ENCODE measurements at regions not wholly inside any gene's neighbourhood (a gene's known extent, or its start where the extent isn't known, plus 50 kb on each side); places are given as distances from the start of the nearest gene placed in this dataset.
"Not testable (repeated sequence)": the region's sequence is repeated elsewhere in the genome, so short reads cannot be mapped to it uniquely, and the experiment has no call there.

- H3K27ac Mint-ChIP-seq = no peak overlapping the region
- H3K4me1 Mint-ChIP-seq (ENCODE audit: low read depth) = no peaks in the 10 kb centered on the region
- no peaks in the 10 kb centered on the region for H3K36me3 Mint-ChIP-seq (ENCODE audit: low read depth)
- H3K27me3 Mint-ChIP-seq (ENCODE audit: low read depth) = no peaks in the 10 kb centered on the region
- no peak overlapping the region for H3K4me3 Mint-ChIP-seq
- H3K9me3 Mint-ChIP-seq = no peaks in the 10 kb centered on the region
These were observed 597.8 kb downstream of the LIG4 start for GRCh38 chr13:107617527-107617926.

DNA sequence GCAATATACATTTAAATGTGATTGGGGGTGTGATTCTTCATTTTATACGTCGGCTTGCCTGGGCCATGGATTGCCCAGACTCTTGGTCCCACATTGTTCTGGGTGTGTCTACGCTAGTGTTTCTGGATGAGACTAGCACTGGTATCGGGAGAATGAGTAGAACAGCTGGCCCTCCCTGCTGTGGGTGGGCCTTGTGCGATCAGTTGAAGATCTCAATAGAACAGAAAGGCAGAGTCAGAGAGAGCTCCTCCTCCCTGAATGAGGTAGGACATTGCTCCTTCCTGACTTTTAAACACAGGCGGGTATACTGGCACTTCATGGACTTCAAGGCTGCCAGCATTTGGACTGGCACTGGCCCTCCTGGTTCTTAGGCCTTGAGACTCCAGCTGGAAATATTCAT is 603.0 kb downstream of the LIG4 start:
- Mint-ChIP-seq H3K4me3 (no peak overlapping the region), H3K27me3 (ENCODE audit: low read depth) (no peaks in the 10 kb centered on the region), H3K36me3 (ENCODE audit: low read depth) (no peaks in the 10 kb centered on the region), H3K4me1 (ENCODE audit: low read depth) (no peaks in the 10 kb centered on the region), H3K27ac (no peak overlapping the region), H3K9me3 (peaks cover 4% of the 10 kb centered on the region)

DNA sequence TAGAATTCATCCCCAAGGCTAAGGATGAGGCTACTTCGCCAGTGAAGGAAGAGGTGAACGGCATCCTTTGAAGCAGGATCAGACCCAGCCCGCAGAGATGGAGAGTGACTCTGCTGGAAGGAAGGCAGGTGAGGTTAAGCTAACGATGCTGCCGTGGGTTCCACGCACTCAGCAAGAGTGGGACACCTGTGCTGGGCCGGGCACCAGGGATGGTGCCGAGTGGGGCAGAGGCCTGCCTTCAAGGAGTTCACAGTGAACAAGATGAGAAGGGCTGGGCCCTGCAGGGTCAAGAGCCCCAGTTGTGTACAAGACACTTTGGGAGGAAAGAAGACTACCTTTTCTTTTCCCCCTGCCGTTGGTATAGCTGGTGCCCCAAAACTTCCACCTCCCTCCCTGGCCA is 606.6 kb downstream of the LIG4 start:
- Mint-ChIP-seq H3K4me3 (no peak overlapping the region), H3K4me1 (ENCODE audit: low read depth) (no peaks in the 10 kb centered on the region), H3K9me3 (peaks cover 4% of the 10 kb centered on the region), H3K36me3 (ENCODE audit: low read depth) (no peaks in the 10 kb centered on the region), H3K27me3 (ENCODE audit: low read depth) (no peaks in the 10 kb centered on the region), H3K27ac (no peak overlapping the region)

GRCh38 chr13:107600971-107601370 is 614.4 kb downstream of the LIG4 start:
- Mint-ChIP-seq H3K27me3 (ENCODE audit: low read depth) (no peaks in the 10 kb centered on the region), H3K4me1 (ENCODE audit: low read depth) (no peaks in the 10 kb centered on the region), H3K27ac (no peak overlapping the region)

DNA sequence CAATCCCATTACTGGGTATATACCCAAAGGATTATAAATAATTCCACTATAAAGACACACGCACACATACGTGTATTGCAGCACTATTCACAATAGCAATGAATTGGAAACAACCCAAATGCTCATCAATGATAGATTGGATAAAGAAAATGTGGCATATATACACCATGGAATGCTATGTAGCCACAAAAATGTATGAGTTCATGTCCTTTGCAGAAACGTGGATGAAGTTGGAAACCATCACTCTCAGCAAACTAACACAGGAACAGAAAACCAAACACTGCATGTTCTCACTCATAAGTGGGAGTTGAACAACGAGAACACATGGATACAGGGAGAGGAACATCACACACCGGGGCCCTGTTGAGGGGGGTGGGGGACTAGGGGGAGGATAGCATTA is 619.0 kb downstream of the LIG4 start:
- H3K36me3 Mint-ChIP-seq (ENCODE audit: low read depth); H3K4me1 Mint-ChIP-seq (ENCODE audit: low read depth); H3K9me3 Mint-ChIP-seq; H3K27ac Mint-ChIP-seq; H3K4me3 Mint-ChIP-seq; H3K27me3 Mint-ChIP-seq (ENCODE audit: low read depth): not testable (repeated sequence)

More at GRCh38 chr13:107600971-107601370, 614.4 kb downstream of the LIG4 start:
- Mint-ChIP-seq H3K36me3 (ENCODE audit: low read depth) (no peaks in the 10 kb centered on the region), H3K9me3 (peaks cover 9% of the 10 kb centered on the region), H3K4me3 (no peak overlapping the region)

- Mint-ChIP-seq H3K27ac (no peak overlapping the region), H3K27me3 (ENCODE audit: low read depth) (no peaks in the 10 kb centered on the region), H3K9me3 (no peaks in the 10 kb centered on the region), H3K36me3 (ENCODE audit: low read depth) (no peaks in the 10 kb centered on the region), H3K4me3 (no peak overlapping the region), H3K4me1 (ENCODE audit: low read depth) (no peaks in the 10 kb centered on the region)
These were observed 624.8 kb downstream of the LIG4 start for GRCh38 chr13:107590556-107590955.

DNA sequence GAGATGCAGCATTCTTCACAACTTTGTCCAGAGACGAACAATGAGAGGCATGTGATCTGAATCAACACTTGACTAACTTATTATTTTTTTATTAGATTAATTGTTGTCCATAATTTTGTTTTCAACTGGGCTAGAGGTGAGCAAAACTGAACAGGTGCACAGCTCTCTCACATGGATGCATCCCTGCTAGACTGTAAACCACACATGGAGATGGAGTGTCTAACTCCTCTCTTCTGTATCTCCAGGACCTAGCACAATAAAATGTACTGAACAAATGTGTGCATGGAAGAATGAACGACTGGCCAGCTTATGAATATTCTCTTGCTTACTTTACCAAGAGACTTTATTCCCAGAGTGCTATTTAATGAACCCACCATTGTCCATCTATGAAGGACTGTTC is 627.7 kb downstream of the LIG4 start:
- H3K36me3 Mint-ChIP-seq (ENCODE audit: low read depth) = no peaks in the 10 kb centered on the region
- no peaks in the 10 kb centered on the region for H3K4me1 Mint-ChIP-seq (ENCODE audit: low read depth)
- H3K27ac Mint-ChIP-seq = no peak overlapping the region
- no peaks in the 10 kb centered on the region for H3K9me3 Mint-ChIP-seq
- no peak overlapping the region for H3K4me3 Mint-ChIP-seq
- no peaks in the 10 kb centered on the region for H3K27me3 Mint-ChIP-seq (ENCODE audit: low read depth)

DNA sequence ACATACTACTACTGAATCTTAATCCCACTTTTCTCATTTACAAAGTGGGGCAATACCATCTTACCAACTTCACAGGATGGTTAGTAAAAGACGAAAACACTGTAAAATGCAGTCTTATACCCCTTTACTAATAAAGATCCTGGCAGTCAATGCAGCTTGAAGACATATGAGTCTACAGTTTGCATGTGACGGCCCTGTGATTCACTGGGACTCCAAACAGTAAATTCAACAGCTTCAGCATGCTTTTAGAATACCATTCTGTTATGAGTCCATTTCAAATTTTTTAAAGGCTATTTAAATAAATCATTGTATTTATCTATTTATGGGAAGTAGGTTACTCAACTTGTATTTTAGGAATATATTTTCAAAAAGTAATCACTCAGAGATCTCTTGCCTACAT is 629.1 kb downstream of the LIG4 start:
- no peaks in the 10 kb centered on the region for H3K36me3 Mint-ChIP-seq (ENCODE audit: low read depth)
- no peaks in the 10 kb centered on the region for H3K27me3 Mint-ChIP-seq (ENCODE audit: low read depth)
- no peaks in the 10 kb centered on the region for H3K9me3 Mint-ChIP-seq
- H3K4me3 Mint-ChIP-seq = no peak overlapping the region
- H3K27ac Mint-ChIP-seq = no peak overlapping the region
- H3K4me1 Mint-ChIP-seq (ENCODE audit: low read depth) = no peaks in the 10 kb centered on the region

DNA sequence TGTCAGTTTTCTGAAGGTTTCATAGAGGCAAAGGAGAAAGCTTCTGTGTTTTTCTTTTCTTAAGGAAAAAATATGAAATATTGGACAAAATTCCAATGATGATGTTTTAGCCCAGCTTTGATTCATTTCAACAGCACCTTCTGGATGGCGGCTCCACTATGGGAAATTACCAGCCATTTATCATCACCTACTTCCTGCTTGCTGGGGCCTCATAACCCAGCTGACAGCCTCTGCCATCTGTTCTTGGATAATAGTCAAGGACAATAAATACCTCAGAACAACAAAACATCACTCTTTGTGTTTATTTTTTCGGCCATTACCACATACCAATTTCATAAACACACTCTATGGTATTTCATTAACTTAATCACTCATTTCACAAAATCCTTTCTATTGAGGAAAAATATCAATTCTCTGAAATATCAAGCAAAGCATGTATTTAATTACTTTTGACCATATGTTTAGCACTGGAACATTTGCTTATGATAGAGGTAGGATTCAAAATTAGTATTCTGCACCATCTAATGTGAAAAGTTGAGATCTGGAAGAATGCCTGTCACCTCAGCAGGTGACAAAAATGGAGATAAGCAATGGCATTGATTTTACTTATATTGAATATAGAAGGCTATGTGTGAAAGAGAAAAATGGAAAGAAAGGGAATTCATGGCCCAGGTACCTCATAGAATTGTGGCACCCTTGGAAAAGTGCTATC is 629.7 kb downstream of the LIG4 start:
- H3K4me3 Mint-ChIP-seq = no peak overlapping the region
- no peaks in the 10 kb centered on the region for H3K27me3 Mint-ChIP-seq (ENCODE audit: low read depth)
- no peaks in the 10 kb centered on the region for H3K4me1 Mint-ChIP-seq (ENCODE audit: low read depth)
- no peaks in the 10 kb centered on the region for H3K36me3 Mint-ChIP-seq (ENCODE audit: low read depth)
- H3K27ac Mint-ChIP-seq = no peak overlapping the region
- peaks cover under 1% of the 10 kb centered on the region for H3K9me3 Mint-ChIP-seq

DNA sequence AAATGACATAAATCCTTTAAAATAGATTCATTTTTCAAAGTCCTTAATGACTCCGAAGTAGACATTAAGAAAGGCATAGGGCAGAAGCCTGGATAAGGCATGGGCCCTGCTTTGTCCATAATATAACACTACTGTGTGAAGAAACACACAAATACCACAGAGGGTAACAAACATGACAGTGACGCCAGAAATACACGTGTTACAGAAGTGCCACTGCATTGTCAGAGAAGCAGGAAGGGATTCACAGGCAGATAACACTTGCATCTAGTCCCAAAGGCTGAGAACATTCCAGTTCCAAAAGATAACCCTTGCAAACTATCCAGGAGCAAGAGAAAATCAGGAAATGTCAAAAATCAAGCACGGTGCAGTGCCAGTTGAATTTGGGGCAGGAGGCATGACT is 633.2 kb downstream of the LIG4 start:
- Mint-ChIP-seq H3K4me3 (no peak overlapping the region), H3K36me3 (ENCODE audit: low read depth) (no peaks in the 10 kb centered on the region), H3K27ac (no peak overlapping the region), H3K27me3 (ENCODE audit: low read depth) (no peaks in the 10 kb centered on the region), H3K9me3 (peaks cover 13% of the 10 kb centered on the region), H3K4me1 (ENCODE audit: low read depth) (no peaks in the 10 kb centered on the region)

GRCh38 chr13:107580741-107581412 is 634.5 kb downstream of the LIG4 start:
- Mint-ChIP-seq H3K4me1 (ENCODE audit: low read depth) (no peaks in the 10 kb centered on the region), H3K36me3 (ENCODE audit: low read depth) (no peaks in the 10 kb centered on the region), H3K4me3 (no peak overlapping the region), H3K9me3 (peaks cover 20% of the 10 kb centered on the region), H3K27me3 (ENCODE audit: low read depth) (no peaks in the 10 kb centered on the region), H3K27ac (no peak overlapping the region)

- Mint-ChIP-seq H3K27ac (no peak overlapping the region), H3K36me3 (ENCODE audit: low read depth) (no peaks in the 10 kb centered on the region), H3K9me3 (peaks cover 23% of the 10 kb centered on the region), H3K4me1 (ENCODE audit: low read depth) (no peaks in the 10 kb centered on the region), H3K27me3 (ENCODE audit: low read depth) (no peaks in the 10 kb centered on the region), H3K4me3 (no peak overlapping the region)
These were observed 638.9 kb downstream of the LIG4 start for GRCh38 chr13:107576430-107576829.

DNA sequence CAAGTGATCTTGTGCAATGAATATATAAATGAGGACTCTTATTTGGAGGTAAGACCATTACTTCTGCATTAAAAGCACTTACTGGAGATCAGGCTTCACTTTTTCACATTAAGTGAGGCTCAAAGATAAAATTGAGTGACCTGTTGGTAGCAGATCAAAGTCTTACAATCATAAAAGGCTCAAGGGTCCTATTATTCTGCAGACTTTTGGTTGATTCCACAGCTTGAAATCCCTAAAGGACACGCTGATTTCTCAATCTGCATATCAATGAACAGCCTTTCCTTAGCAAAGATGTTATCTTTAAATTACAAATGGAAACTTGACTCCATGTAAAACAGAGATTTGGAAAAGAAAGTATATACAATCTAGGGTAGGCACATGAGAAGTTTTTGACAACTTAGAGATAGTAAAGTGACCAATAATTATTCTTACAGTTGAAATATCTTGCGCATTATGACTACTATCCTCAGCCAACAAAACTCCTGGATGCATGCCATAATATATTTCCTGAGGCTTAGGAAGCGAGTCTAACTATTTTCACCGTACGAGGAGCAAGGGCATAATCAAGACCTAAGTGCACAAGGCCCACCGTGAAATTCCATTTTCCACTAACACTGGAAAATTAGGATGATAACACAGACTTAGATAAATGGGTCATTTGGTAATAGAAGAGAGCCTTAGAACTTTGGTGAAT is 640.7 kb downstream of the LIG4 start:
- peaks cover 17% of the 10 kb centered on the region for H3K9me3 Mint-ChIP-seq
- no peaks in the 10 kb centered on the region for H3K27me3 Mint-ChIP-seq (ENCODE audit: low read depth)
- H3K36me3 Mint-ChIP-seq (ENCODE audit: low read depth) = no peaks in the 10 kb centered on the region
- no peak overlapping the region for H3K27ac Mint-ChIP-seq
- no peak overlapping the region for H3K4me3 Mint-ChIP-seq
- H3K4me1 Mint-ChIP-seq (ENCODE audit: low read depth) = no peaks in the 10 kb centered on the region

GRCh38 chr13:107573184-107573583 is 642.2 kb downstream of the LIG4 start:
- H3K36me3 Mint-ChIP-seq (ENCODE audit: low read depth) = no peaks in the 10 kb centered on the region
- H3K27ac Mint-ChIP-seq = no peak overlapping the region
- H3K9me3 Mint-ChIP-seq = peaks cover 16% of the 10 kb centered on the region
- no peaks in the 10 kb centered on the region for H3K27me3 Mint-ChIP-seq (ENCODE audit: low read depth)
- H3K4me3 Mint-ChIP-seq = no peak overlapping the region
- H3K4me1 Mint-ChIP-seq (ENCODE audit: low read depth) = no peaks in the 10 kb centered on the region

DNA sequence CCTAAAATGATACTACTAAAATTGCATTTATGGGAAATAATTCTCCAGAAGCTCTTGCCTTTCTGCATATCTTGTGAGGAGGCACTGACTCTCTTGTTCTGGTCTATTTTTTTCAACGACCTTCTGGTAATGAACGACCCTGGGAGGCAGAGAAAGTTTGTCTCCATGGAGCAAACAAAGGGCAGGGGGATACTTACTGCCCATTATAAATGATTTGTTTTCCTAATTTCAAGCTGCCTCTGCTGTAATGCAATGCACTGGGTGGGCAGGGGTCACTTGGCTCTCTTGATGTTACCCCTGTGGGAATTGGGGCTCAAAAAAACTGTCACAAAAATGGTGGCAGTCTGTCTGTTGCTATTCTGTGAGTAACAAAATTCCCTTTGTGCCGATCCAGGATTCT is 643.2 kb downstream of the LIG4 start:
- Mint-ChIP-seq H3K4me3 (no peak overlapping the region), H3K9me3 (peaks cover 9% of the 10 kb centered on the region), H3K27me3 (ENCODE audit: low read depth) (no peaks in the 10 kb centered on the region), H3K36me3 (ENCODE audit: low read depth) (no peaks in the 10 kb centered on the region), H3K4me1 (ENCODE audit: low read depth) (no peaks in the 10 kb centered on the region), H3K27ac (no peak overlapping the region)

Data from T-helper 1 cell treated with Interleukin-12 subunit alpha and Interleukin-12 subunit beta and Interleukin-4 antibody, amounts not matched to agents 30 μg/mL and 1 μg/mL, for 36 hours (primary cell).